HEK293T (cell line): ENCODE measurements at regions not wholly inside any gene's neighbourhood (a gene's known extent, or its start where the extent isn't known, plus 50 kb on each side); places are given as distances from the start of the nearest gene placed in this dataset.

ENCODE experiments used
- ARNT ChIP-seq: fragments of 450-650 bp; IDR thresholded peaks from 2 replicates; pipeline ENCODE4 v1.6.1; 2017; ENCODE audit warnings: mild to moderate bottlenecking
- BHLHE40 ChIP-seq: fragments of 450-650 bp; IDR thresholded peaks from 2 replicates; pipeline ENCODE4 v1.6.1; 2016; ENCODE audit warnings: mild to moderate bottlenecking, moderate library complexity, borderline replicate concordance
- CTBP1 ChIP-seq: fragments of 450-650 bp; IDR thresholded peaks from 2 replicates; pipeline ENCODE4 v1.6.1; 2016; ENCODE audit warnings: borderline replicate concordance
- ELF4 ChIP-seq: fragments of 450-650 bp; IDR thresholded peaks from 2 replicates; pipeline ENCODE4 v1.6.1; 2017; ENCODE audit warnings: antibody characterized with exemption
- FOXA1 ChIP-seq: fragments of 450-650 bp; IDR thresholded peaks from 2 replicates; pipeline ENCODE4 v1.6.1; 2016; ENCODE audit warnings: mild to moderate bottlenecking
- FOXK2 ChIP-seq: fragments of 450-650 bp; IDR thresholded peaks from 2 replicates; pipeline ENCODE4 v1.6.1; 2016; ENCODE audit warnings: mild to moderate bottlenecking
- FOXM1 ChIP-seq: fragments of 450-650 bp; IDR thresholded peaks from 2 replicates; pipeline ENCODE4 v1.6.1; 2017; ENCODE audit warnings: mild to moderate bottlenecking, borderline replicate concordance
- LEF1 ChIP-seq: fragments of 450-650 bp; IDR thresholded peaks from 2 replicates; pipeline ENCODE4 v1.6.1; 2017; ENCODE audit warnings: mild to moderate bottlenecking, borderline replicate concordance
- PKNOX1 ChIP-seq: fragments of 450-650 bp; IDR thresholded peaks from 2 replicates; pipeline ENCODE4 v1.6.1; 2016
- SUZ12 ChIP-seq: fragments of 450-650 bp; IDR thresholded peaks from 2 replicates; pipeline ENCODE4 v1.6.1; 2016; ENCODE audit warnings: mild to moderate bottlenecking

GRCh38 chr18:10247742-10248082, 206.7 kb upstream of the APCDD1 start:
- TF ChIP-seq FOXA1 (no peak), BHLHE40 (no peak), PKNOX1 (no peak), FOXK2 (no peak), FOXM1 (no peak), ARNT (no peak), CTBP1 (no peak), ELF4 (no peak), LEF1 (no peak), SUZ12 (no peak)
